KOPT-K1 (cell line): ENCODE measurements at regions not wholly inside any gene's neighbourhood (a gene's known extent, or its start where the extent isn't known, plus 50 kb on each side); places are given as distances from the start of the nearest gene placed in this dataset.
"Not testable (repeated sequence)": the region's sequence is repeated elsewhere in the genome, so short reads cannot be mapped to it uniquely, and the experiment has no call there.

ENCODE experiments used
- H3K27ac ChIP-seq: fragments of 200-600 bp; sonication (generic); 2 replicates; pipeline ENCODE4 v1.5.1; 2016; ENCODE audit warnings: antibody characterized with exemption, mild to moderate bottlenecking, low read depth, low read length; ENCODE audit not compliant: poor library complexity, severe bottlenecking
- H3K36me3 ChIP-seq: fragments of 200-600 bp; sonication (generic); 2 replicates; pipeline ENCODE4 v1.5.1; 2017; ENCODE audit warnings: antibody characterized with exemption, mild to moderate bottlenecking, low read length, moderate library complexity; ENCODE audit not compliant: insufficient read depth
- H3K9me3 ChIP-seq: fragments of 200-600 bp; sonication (generic); 2 replicates; pipeline ENCODE4 v1.5.1; 2017; ENCODE audit warnings: antibody characterized with exemption, low read length, mild to moderate bottlenecking; ENCODE audit not compliant: insufficient read depth, poor library complexity, severe bottlenecking

- Histone ChIP-seq H3K27ac (no peak overlapping the region), H3K36me3 (no peaks in the 10 kb centered on the region), H3K9me3 (no peaks in the 10 kb centered on the region)
These were observed 54.0 kb downstream of the MAP10 start for GRCh38 chr1:232859216-232859615.

- Histone ChIP-seq H3K9me3 (no peaks in the 10 kb centered on the region), H3K27ac (no peak overlapping the region), H3K36me3 (no peaks in the 10 kb centered on the region)
These were observed 55.9 kb downstream of the MAP10 start for GRCh38 chr1:232861107-232861506.

GRCh38 chr1:232863544-232864275 lies 58.5 kb downstream of the MAP10 start:
- Histone ChIP-seq H3K36me3 (no peaks in the 10 kb centered on the region), H3K27ac (no peak overlapping the region), H3K9me3 (no peaks in the 10 kb centered on the region)

GRCh38 chr1:232865102-232865931 lies 60.1 kb downstream of the MAP10 start:
- H3K36me3 ChIP-seq = no peaks in the 10 kb centered on the region
- H3K9me3 ChIP-seq = no peaks in the 10 kb centered on the region
- no peak overlapping the region for H3K27ac ChIP-seq

GRCh38 chr1:232868793-232869491 lies 63.7 kb downstream of the MAP10 start:
- Histone ChIP-seq H3K9me3 (no peaks in the 10 kb centered on the region), H3K27ac (no peak overlapping the region), H3K36me3 (no peaks in the 10 kb centered on the region)

- not testable (repeated sequence) for H3K36me3 ChIP-seq, H3K27ac ChIP-seq, H3K9me3 ChIP-seq
These were observed 66.2 kb downstream of the MAP10 start for GRCh38 chr1:232871291-232871969.

GRCh38 chr1:232872284-232872683 lies 67.1 kb downstream of the MAP10 start:
- Histone ChIP-seq H3K36me3 (no peaks in the 10 kb centered on the region), H3K9me3 (no peaks in the 10 kb centered on the region)

GRCh38 chr1:232872738-232873137 lies 67.5 kb downstream of the MAP10 start:
- Histone ChIP-seq H3K9me3 (no peaks in the 10 kb centered on the region), H3K27ac (no peak overlapping the region)

More at GRCh38 chr1:232872284-232872683, 67.1 kb downstream of the MAP10 start:
- H3K27ac ChIP-seq = no peak overlapping the region

GRCh38 chr1:232873412-232873811 lies 68.2 kb downstream of the MAP10 start:
- no peak overlapping the region for H3K27ac ChIP-seq
- H3K9me3 ChIP-seq = no peaks in the 10 kb centered on the region
- no peaks in the 10 kb centered on the region for H3K36me3 ChIP-seq

More at GRCh38 chr1:232872738-232873137, 67.5 kb downstream of the MAP10 start:
- H3K36me3 ChIP-seq = no peaks in the 10 kb centered on the region

GRCh38 chr1:232873931-232874330 lies 68.7 kb downstream of the MAP10 start:
- Histone ChIP-seq H3K9me3 (no peaks in the 10 kb centered on the region), H3K36me3 (no peaks in the 10 kb centered on the region), H3K27ac (no peak overlapping the region)

- H3K9me3 ChIP-seq = no peaks in the 10 kb centered on the region
- H3K27ac ChIP-seq = no peak overlapping the region
- no peaks in the 10 kb centered on the region for H3K36me3 ChIP-seq
These were observed 70.3 kb downstream of the MAP10 start for GRCh38 chr1:232875536-232875935.

GRCh38 chr1:232876506-232877364 lies 71.5 kb downstream of the MAP10 start:
- Histone ChIP-seq H3K27ac (no peak overlapping the region), H3K9me3 (no peaks in the 10 kb centered on the region), H3K36me3 (no peaks in the 10 kb centered on the region)

- Histone ChIP-seq H3K9me3 (no peaks in the 10 kb centered on the region), H3K36me3 (no peaks in the 10 kb centered on the region), H3K27ac (no peak overlapping the region)
These were observed 72.3 kb downstream of the MAP10 start for GRCh38 chr1:232877365-232878028.

- H3K27ac ChIP-seq = no peak overlapping the region
- H3K36me3 ChIP-seq = no peaks in the 10 kb centered on the region
- no peaks in the 10 kb centered on the region for H3K9me3 ChIP-seq
These were observed 72.3 kb upstream of the NTPCR start for GRCh38 chr1:232878086-232878485.
